ENCODE measurements at regions not wholly inside any gene's neighbourhood (a gene's known extent, or its start where the extent isn't known, plus 50 kb on each side); places are given as distances from the start of the nearest gene placed in this dataset.

DNA sequence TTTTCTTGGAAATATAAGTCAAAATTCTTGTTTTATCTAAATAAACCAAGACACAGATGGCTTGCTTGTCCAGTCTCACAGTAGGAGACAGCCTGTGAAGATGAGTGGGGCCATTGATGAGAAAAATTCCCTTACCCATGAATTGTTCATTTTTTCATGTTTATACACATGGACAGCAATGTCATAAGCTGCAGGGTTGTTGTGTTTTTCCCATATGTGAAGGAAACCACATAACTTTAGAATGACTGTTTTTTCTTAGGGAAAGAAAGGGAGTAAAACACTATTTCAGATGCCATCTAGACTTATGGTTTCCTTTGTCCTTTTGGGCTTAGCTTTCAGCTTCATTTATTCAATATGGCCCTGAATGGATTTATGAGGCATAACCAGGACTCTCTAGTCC is 622.5 kb upstream of the NR5A2 start:
- TF ChIP-seq, protein P1, sequence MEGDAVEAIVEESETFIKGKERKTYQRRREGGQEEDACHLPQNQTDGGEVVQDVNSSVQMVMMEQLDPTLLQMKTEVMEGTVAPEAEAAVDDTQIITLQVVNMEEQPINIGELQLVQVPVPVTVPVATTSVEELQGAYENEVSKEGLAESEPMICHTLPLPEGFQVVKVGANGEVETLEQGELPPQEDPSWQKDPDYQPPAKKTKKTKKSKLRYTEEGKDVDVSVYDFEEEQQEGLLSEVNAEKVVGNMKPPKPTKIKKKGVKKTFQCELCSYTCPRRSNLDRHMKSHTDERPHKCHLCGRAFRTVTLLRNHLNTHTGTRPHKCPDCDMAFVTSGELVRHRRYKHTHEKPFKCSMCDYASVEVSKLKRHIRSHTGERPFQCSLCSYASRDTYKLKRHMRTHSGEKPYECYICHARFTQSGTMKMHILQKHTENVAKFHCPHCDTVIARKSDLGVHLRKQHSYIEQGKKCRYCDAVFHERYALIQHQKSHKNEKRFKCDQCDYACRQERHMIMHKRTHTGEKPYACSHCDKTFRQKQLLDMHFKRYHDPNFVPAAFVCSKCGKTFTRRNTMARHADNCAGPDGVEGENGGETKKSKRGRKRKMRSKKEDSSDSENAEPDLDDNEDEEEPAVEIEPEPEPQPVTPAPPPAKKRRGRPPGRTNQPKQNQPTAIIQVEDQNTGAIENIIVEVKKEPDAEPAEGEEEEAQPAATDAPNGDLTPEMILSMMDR (IDR thresholded peaks at IDR 0.05) = no peak
- TF ChIP-seq POLR2A (IDR thresholded peaks at IDR 0.05) = no peak

All from Peyer's patch (tissue), 4 donors.